ENCODE measurements at regions not wholly inside any gene's neighbourhood (a gene's known extent, or its start where the extent isn't known, plus 50 kb on each side); places are given as distances from the start of the nearest gene placed in this dataset.

DNA sequence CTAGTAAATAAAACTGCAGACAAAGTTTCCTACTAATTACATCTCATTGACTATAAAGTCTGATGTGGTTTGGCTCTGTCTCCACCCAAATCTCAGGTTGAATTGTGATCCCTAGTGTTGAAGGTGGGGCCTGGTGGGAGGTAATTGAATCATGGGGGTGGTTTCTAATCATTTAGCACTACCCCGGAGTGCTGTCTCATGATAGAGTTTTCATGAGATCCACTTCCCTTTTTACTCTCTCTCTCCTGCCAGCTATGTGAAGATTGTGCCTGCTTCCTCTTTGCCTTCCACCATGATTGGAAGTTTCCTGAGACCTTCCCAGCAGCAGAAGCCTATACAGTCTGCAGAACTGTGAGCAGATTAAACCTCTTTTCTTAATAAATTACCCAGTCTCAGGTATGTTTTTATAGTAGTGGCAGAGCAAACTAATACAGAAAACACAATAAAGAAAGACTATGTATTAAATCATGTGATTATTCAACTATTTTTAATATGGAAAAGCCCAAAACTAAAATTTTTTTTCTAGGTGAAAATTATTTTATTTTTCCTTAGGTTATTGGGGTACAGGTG, 232.1 kb downstream of the FZD1 start:
- Histone ChIP-seq H4K20me1 (ENCODE audit: control insufficient read depth, insufficient read depth) (no peaks in the 10 kb centered on the region), H3K4me1 (ENCODE audit: control insufficient read depth, insufficient read depth, low read length) (no peaks in the 10 kb centered on the region), H3K27me3 (replicated peaks in 1 of 2; ENCODE audit: control insufficient read depth in 2 of 2, insufficient read depth in 2 of 2, low read length in 1 of 2) (no peaks in the 10 kb centered on the region), H3K36me3 (ENCODE audit: control insufficient read depth in 2 of 2, insufficient read depth in 2 of 2, low read length in 1 of 2) (no peaks in the 10 kb centered on the region), H3K79me2 (ENCODE audit: control insufficient read depth, insufficient read depth, low read length) (no peaks in the 10 kb centered on the region), H3K27ac (ENCODE audit: control insufficient read depth, insufficient read depth) (no peak overlapping the region), H3K4me3 (no peak overlapping the region), H2AFZ (ENCODE audit: control insufficient read depth, low read depth, low read length) (no peak overlapping the region), H3K9ac (ENCODE audit: control insufficient read depth, insufficient read depth, low read length) (no peak overlapping the region), H3K9me3 (replicated peaks; ENCODE audit: control insufficient read depth, insufficient read depth, low read length) (no peaks in the 10 kb centered on the region), H3K4me2 (ENCODE audit: control insufficient read depth, insufficient read depth) (no peak overlapping the region)
- ChIA-PET CTCF (no interaction called here), RAD21 (ENCODE audit: unreplicated experiment) (no interaction called here), SMC1A (ENCODE audit: uncharacterized antibody, unreplicated experiment) (no interaction called here), POLR2A (no interaction called here)
- no peak for FAIRE-seq
- 0% methylated on average over 1 of the region's 1 CpG for WGBS (ENCODE audit: insufficient coverage, insufficient replicate concordance, low lambda C conversion rate, missing lambda C conversion rate)
- intact Hi-C loops (cut with micrococcal nuclease; ENCODE audit: unreplicated experiment) (no loop called here), in situ Hi-C loops (cut with MboI) (no loop called here)
- ATAC-seq: no peak
- no peak for DNase-seq (ENCODE audit: low read depth, low spot score)
- BruUV-seq (replicated peaks): no TSS peak
- TF ChIP-seq RAD21 (IDR thresholded peaks at IDR 0.05; ENCODE audit: insufficient read depth, low read depth, low read length) (no peak), EZH2 (IDR thresholded peaks at IDR 0.05; ENCODE audit: borderline replicate concordance, control insufficient read depth, low read depth, low read length) (no peak), SPI1 (IDR thresholded peaks at IDR 0.05; ENCODE audit: borderline replicate concordance, insufficient read depth, low read depth, low read length) (no peak), RCOR1 (conservative IDR thresholded peaks at IDR 0.05; ENCODE audit: low read depth, low read length) (no peak), TCF7 (IDR thresholded peaks at IDR 0.05; ENCODE audit: borderline replicate concordance) (no peak), SMARCA5 (IDR thresholded peaks at IDR 0.05) (no peak), JUND (IDR thresholded peaks at IDR 0.05; ENCODE audit: low read depth, low read length) (no peak), GATAD2B (conservative IDR thresholded peaks at IDR 0.05; ENCODE audit: low read depth) (no peak)
- TF ChIP-seq, protein P1, sequence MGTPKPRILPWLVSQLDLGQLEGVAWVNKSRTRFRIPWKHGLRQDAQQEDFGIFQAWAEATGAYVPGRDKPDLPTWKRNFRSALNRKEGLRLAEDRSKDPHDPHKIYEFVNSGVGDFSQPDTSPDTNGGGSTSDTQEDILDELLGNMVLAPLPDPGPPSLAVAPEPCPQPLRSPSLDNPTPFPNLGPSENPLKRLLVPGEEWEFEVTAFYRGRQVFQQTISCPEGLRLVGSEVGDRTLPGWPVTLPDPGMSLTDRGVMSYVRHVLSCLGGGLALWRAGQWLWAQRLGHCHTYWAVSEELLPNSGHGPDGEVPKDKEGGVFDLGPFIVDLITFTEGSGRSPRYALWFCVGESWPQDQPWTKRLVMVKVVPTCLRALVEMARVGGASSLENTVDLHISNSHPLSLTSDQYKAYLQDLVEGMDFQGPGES (IDR thresholded peaks at IDR 0.05): no peak
- TF ChIP-seq, protein P2, sequence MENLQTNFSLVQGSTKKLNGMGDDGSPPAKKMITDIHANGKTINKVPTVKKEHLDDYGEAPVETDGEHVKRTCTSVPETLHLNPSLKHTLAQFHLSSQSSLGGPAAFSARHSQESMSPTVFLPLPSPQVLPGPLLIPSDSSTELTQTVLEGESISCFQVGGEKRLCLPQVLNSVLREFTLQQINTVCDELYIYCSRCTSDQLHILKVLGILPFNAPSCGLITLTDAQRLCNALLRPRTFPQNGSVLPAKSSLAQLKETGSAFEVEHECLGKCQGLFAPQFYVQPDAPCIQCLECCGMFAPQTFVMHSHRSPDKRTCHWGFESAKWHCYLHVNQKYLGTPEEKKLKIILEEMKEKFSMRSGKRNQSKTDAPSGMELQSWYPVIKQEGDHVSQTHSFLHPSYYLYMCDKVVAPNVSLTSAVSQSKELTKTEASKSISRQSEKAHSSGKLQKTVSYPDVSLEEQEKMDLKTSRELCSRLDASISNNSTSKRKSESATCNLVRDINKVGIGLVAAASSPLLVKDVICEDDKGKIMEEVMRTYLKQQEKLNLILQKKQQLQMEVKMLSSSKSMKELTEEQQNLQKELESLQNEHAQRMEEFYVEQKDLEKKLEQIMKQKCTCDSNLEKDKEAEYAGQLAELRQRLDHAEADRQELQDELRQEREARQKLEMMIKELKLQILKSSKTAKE (IDR thresholded peaks at IDR 0.05; ENCODE audit: low read depth, poor library complexity, severe bottlenecking): no peak
- TF ChIP-seq, protein P3, sequence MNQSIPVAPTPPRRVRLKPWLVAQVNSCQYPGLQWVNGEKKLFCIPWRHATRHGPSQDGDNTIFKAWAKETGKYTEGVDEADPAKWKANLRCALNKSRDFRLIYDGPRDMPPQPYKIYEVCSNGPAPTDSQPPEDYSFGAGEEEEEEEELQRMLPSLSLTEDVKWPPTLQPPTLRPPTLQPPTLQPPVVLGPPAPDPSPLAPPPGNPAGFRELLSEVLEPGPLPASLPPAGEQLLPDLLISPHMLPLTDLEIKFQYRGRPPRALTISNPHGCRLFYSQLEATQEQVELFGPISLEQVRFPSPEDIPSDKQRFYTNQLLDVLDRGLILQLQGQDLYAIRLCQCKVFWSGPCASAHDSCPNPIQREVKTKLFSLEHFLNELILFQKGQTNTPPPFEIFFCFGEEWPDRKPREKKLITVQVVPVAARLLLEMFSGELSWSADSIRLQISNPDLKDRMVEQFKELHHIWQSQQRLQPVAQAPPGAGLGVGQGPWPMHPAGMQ (IDR thresholded peaks at IDR 0.05; ENCODE audit: borderline replicate concordance): no peak
- TF ChIP-seq, protein P4, sequence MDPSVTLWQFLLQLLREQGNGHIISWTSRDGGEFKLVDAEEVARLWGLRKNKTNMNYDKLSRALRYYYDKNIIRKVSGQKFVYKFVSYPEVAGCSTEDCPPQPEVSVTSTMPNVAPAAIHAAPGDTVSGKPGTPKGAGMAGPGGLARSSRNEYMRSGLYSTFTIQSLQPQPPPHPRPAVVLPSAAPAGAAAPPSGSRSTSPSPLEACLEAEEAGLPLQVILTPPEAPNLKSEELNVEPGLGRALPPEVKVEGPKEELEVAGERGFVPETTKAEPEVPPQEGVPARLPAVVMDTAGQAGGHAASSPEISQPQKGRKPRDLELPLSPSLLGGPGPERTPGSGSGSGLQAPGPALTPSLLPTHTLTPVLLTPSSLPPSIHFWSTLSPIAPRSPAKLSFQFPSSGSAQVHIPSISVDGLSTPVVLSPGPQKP (IDR thresholded peaks at IDR 0.05; ENCODE audit: low read depth, low read length): no peak
- TF ChIP-seq, protein P5, sequence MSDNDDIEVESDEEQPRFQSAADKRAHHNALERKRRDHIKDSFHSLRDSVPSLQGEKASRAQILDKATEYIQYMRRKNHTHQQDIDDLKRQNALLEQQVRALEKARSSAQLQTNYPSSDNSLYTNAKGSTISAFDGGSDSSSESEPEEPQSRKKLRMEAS (IDR thresholded peaks at IDR 0.05; ENCODE audit: low read depth, low read length): no peak
